Anterior cingulate cortex (tissue), 58 donors: ENCODE measurements at regions not wholly inside any gene's neighbourhood (a gene's known extent, or its start where the extent isn't known, plus 50 kb on each side); places are given as distances from the start of the nearest gene placed in this dataset.
"Not testable (repeated sequence)": the region's sequence is repeated elsewhere in the genome, so short reads cannot be mapped to it uniquely, and the experiment has no call there.

Source experiments
- DNase-seq, 58 donors: peaks; one replicate each; lab custom pipeline; 2025; lab: John Stamatoyannopoulos, UW

DNA sequence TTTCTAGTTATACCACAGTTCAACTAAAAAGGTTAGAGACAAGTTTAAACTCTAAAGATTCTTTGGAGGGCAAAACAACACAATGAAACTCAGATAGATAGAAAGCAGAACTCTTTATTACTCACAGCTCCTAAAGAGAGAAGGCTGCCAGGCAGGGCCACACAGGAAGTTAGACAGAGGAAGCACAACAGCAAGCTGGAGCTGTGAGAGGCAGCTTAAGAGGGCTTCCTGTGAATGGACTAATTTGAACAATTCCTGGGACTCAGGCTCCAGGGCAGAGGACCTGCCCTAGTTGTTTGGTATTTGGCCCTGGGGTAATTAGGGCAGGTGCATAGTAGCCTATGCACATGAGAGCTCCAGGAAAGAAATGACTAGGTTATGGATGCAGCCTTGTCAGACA, 803.6 kb downstream of the DIAPH3 start:
- DNase-seq = no peak

- DNase-seq = no peak
Observed at GRCh38 chr13:59360916-59361315, 802.8 kb downstream of the DIAPH3 start.

- no peak for DNase-seq
Observed at GRCh38 chr13:59363313-59363712, 800.4 kb downstream of the DIAPH3 start.

DNA sequence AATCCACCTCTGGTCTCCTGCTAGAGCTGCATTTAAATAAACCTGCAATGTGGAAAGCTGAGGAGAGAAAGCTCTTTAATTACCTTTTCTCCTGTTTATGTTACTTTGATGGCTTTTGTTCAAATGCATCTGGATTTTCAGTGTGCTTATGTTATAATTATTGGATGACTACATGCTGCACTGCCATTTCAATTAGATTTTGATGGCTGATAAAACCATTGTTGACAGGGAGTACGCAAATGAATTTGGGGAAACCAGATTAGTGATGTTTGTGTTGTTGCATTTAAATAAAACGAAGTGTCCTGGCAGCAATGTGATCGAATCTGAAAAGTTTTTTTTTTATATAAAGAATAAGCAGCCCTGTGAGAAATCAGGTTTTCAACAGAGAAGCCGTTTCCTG, 799.8 kb downstream of the DIAPH3 start:
- DNase-seq = no peak

GRCh38 chr13:59364641-59365085, 799.1 kb downstream of the DIAPH3 start:
- peak in 2 of 58 donors; percentile 6 for DNase-seq

DNA sequence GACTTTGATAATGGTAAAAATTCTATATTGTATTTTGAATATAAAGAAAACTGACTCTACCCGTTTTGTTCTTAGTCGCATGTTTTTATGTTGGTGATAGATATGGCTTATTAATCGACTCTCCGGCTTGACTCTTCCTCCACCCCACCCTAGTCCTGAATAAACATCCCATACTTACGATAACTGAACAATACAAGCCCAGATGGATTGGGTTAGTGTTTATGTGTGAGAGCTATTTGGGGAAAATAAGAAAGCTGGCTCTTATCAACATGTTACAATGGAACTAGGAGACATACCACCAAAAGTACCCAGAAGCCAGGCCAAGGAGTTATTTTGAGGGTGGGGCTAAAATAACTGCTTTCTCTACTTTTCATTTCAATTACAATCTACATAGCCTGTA, 796.3 kb downstream of the DIAPH3 start:
- no peak for DNase-seq

DNA sequence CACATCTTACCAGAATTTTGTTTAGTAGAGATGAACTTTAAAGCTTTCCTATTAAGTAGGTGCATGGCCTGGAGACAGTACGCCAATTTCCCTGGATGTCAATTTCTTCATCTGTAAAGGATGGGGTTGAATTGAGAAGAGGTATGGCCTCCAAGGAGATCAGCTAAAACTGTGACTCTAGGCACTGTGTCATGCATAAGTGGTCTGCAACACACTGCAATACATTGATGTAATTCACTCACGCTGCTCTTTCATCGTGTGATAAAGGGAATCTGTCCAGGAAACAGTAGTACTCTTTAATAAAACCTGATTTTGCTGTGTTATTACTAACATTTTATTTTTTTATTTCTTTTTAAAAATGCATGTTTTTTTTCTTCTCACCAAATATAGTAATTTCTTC, 795.8 kb downstream of the DIAPH3 start:
- no peak for DNase-seq

GRCh38 chr13:59368693-59369092, 795.0 kb downstream of the DIAPH3 start:
- DNase-seq = no peak

GRCh38 chr13:59371229-59371628, 792.5 kb downstream of the DIAPH3 start:
- DNase-seq = no peak

- no peak for DNase-seq
Observed at GRCh38 chr13:59373341-59373740, 790.4 kb downstream of the DIAPH3 start.

DNA sequence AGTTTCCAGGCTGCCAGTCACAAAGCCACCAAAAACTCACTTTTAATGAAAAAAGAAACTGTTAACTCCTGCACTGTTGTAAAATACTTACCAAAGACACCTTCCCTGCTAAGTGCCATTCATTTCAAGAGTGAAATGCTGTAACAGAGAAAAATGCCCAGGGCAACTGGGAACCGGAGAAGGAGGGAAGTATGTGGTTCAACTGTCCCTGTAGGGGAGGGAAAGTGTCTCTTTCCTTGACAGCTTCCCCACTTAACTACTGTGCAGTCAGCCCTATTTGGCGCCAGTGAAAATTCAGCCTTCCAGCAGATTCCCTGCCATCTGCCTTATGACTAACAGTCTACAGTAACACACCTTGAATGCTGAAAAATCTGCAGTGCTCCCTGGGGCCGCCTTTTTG, 789.0 kb downstream of the DIAPH3 start:
- DNase-seq = no peak

GRCh38 chr13:59384154-59384553, 779.6 kb downstream of the DIAPH3 start:
- no peak for DNase-seq

GRCh38 chr13:59391696-59392095, 772.0 kb downstream of the DIAPH3 start:
- DNase-seq = peak in 24 of 58 donors; percentile 1 to 55 (median 9)

- DNase-seq = no peak
Observed at GRCh38 chr13:59392328-59392727, 771.4 kb downstream of the DIAPH3 start.

DNA sequence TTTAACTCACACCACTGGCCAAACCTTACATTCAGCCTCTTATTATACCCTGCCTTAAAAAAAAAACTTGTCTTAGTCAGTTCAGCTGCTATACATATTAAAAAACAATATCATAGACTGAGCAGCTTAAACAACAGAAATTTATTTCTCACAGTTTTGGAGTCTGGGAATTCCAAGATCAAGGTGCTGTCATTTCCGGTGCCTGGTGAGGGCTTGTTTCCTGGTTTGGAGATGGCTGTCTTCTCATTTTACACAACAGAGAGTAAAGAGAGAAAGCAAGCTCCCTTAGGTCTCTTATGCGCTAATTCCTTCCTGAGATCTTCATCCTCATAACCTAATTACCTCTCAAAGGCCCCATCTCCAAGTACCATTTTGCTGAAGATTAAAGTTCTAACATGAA, 769.2 kb downstream of the DIAPH3 start:
- DNase-seq = no peak

DNA sequence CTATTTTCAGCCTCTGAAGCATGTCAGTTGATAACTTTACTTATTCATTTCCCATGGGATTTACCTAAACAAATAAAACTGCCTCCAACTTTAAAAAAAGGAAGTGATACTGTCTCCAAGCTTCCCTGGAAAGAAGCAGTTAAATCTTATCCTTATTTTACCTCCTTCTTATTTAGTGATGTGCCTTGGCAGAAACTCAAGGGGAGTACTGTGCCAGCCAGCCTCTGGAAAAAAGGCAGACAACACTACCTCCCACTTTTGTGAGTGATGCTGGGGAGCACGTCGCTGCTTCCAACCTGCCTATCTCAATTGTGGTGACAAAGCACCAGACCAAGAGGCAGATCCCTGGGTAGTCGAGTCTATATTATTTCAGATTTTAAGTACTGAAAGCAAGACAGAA, 765.6 kb downstream of the DIAPH3 start:
- DNase-seq = peak in 1 of 58 donors; percentile 2

DNA sequence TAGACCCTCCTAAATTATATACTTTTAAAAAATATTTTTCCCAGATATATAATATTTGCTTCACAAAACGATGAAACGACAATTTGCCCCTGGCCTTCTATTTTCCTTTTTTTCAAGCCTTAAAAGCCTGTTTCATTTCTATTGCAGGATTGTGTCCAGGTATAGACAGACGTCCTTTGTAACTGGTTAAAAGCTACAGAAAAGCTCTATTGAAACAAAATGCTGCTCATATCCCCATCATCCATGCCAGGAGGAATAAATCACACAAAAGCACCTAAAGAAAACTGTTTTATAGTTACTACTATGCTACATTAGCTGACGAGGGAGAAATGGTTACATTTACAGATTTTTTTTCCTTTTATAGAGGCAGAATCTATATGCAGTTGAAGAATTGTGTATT, 765.1 kb downstream of the DIAPH3 start:
- no peak for DNase-seq

DNA sequence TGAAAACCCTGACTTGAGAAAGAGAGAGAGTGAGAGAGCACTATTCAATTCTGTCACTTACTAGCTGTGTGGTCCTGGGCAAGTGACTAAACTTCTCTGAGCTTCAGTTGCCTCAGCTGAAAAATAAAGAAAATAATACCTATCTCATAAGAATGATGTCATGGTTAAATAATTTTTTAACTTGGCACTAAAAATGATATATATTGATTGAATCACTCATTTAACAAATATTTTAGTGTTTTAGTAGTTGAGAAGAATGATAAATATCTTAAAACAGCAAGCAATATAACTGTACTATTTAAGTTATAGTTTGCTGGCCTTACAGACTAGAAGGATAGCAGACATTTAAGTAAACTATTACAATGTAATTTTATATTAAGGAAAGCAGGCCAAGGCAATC, 764.2 kb downstream of the DIAPH3 start:
- DNase-seq = no peak

DNA sequence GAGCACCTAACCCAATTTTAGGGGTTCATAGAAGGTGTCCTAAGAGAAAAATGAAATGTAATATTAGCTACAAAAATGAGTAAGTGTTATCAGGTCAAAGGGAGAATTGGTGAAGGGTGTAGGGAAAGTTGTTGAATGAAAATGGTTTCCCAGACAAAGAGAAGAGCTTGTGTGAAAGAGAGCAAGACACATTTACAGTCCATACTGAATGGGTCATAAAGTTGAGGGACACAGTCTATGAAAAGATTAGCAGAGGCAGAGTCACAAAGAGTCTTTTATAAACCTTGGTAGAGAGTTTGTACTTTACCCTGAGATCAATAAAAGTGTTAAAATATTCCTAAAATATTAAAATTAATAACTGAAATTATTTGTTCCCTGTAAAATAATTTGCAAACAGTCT, 759.4 kb downstream of the DIAPH3 start:
- no peak for DNase-seq

GRCh38 chr13:59407251-59407650, 756.5 kb downstream of the DIAPH3 start:
- DNase-seq = not testable (repeated sequence)

DNA sequence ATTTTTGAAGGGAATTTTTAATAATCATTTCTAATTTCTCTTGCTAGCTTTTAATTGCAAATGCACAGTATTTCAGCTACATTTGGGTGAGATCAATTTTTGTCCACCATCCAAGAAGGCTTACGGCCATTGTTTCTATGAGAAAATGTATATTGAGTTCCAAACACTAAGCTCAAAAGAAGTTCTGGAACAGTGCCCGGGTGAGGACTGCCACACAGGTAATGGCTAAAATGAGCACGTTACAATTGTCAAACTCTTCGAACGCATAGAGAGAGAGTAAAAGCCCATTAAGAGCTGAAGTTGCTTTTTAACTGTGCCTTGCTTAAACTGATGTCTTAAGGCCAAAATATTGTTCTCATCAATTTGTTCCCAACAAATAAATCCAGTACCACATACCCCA, 755.0 kb downstream of the DIAPH3 start:
- DNase-seq = no peak

DNA sequence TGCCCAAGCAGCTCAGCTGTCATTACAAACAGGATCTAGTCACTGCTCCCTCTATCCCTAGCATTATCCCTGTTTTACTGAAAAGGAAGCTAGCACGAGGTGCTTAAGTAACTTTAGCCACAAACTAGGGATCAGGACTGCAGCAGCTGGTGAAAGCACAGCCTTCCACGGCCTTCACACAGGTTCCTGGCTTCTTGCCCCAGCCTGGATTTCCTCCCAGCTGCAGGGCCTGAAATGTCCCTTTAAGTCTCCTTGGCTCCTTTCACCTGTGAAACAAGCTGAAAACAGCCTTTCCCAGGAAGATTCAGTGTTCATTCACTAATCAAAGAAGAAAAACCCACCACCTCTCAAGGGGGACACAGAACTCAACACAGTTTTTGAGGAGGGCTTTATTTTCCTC, 754.5 kb downstream of the DIAPH3 start:
- DNase-seq = peak in 15 of 58 donors; percentile 0 to 25 (median 4)

- no peak for DNase-seq
Observed at GRCh38 chr13:59409634-59410200, 754.0 kb downstream of the DIAPH3 start.
